GM12872 (cell line): ENCODE measurements at regions not wholly inside any gene's neighbourhood (a gene's known extent, or its start where the extent isn't known, plus 50 kb on each side); places are given as distances from the start of the nearest gene placed in this dataset.

Experiments used
- TF ChIP-seq, protein P1 (sequence below): IDR thresholded peaks from 3 replicates; pipeline ENCODE4 v1.5.1; 2011; ENCODE audit warnings: low read depth, mild to moderate bottlenecking, low read length, moderate library complexity; ENCODE audit not compliant: insufficient read depth

DNA sequence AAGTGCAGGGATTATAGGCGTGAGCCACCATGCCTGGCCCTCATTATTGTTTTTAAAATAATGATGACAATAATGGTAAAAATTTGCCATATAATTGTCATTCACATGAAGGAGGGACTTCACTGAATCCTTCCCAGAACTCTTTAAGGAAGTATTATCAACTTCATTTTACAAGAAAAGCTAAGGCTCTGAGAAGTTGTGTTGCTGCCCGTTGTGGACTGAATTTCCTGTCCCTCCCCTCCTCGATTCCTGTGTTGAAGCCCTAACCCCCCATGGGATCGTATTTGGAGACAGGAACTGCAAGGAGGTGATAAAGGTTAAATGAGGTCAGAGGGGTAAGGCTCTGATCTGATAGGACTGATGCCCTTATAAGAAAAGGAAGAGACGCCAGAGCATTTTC, 458.0 kb downstream of the HAPSTR1 start:
- TF ChIP-seq, protein P1, sequence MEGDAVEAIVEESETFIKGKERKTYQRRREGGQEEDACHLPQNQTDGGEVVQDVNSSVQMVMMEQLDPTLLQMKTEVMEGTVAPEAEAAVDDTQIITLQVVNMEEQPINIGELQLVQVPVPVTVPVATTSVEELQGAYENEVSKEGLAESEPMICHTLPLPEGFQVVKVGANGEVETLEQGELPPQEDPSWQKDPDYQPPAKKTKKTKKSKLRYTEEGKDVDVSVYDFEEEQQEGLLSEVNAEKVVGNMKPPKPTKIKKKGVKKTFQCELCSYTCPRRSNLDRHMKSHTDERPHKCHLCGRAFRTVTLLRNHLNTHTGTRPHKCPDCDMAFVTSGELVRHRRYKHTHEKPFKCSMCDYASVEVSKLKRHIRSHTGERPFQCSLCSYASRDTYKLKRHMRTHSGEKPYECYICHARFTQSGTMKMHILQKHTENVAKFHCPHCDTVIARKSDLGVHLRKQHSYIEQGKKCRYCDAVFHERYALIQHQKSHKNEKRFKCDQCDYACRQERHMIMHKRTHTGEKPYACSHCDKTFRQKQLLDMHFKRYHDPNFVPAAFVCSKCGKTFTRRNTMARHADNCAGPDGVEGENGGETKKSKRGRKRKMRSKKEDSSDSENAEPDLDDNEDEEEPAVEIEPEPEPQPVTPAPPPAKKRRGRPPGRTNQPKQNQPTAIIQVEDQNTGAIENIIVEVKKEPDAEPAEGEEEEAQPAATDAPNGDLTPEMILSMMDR: no peak

DNA sequence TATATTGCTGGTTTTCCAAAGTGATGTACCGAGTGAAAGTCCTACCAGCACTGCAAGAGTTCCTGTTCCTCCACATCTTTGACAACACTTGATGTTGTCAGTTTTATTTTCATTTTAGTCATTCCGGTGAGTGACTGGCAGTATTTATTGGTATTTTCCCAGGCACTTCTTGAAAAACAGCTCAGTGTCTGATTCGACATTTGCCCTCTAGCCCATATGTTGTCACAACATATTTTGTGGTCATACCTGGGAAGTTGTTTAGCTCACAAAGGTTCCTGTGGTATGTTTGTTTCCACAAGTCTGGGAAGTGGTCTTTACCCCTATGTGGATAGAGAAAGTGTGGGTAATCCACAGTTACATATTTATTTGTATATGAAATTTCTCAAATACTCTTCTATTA, 463.6 kb downstream of the HAPSTR1 start:
- TF ChIP-seq, protein P1: no peak

GRCh38 chr16:9556949-9557665, 465.7 kb downstream of the HAPSTR1 start:
- TF ChIP-seq, protein P1: no peak

- TF ChIP-seq, protein P1: no peak
These were observed 466.3 kb downstream of the HAPSTR1 start for GRCh38 chr16:9557713-9558112.

GRCh38 chr16:9566099-9566498, 474.7 kb downstream of the HAPSTR1 start:
- TF ChIP-seq, protein P1: no peak

DNA sequence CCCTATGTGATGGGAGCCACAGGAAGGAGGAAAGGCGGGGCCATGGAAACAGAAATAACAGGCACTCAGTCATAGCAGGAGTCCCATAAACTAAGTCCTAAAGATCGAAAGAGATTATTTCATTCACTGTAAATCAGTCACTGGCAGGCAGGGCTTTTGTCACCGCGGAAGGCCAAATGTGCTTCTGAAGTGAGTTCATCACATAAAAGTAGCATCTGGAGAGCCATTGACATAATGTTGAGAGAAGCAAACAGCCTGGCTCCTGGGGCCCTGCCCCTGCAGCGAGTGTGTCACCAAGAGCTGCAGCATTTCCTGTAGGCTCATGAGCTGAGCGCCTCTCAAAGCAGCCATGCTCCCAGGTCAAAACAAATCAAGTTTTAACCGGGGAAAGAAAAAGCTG, 476.2 kb downstream of the HAPSTR1 start:
- TF ChIP-seq, protein P1: no peak

DNA sequence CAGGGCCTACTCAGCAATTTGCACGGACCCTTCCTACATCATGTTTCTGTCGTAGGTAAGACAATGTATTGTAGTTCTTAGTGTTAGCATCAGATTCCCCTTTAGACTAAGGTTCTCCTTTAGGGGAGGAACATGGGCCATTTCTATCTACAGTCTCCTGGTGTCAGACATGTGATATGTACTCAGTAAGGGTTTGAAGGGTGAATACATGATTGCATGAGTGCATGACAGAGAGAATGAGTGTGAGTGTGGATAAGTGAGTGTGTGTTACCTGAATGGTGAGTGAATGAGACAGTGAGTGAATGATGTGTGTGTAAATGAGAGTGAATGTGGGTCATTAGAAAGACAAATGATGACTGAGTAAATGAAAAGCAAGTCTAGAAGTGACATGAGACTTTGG, 476.8 kb downstream of the HAPSTR1 start:
- TF ChIP-seq, protein P1: no peak
